OCI-LY3 (cell line): ENCODE measurements at regions not wholly inside any gene's neighbourhood (a gene's known extent, or its start where the extent isn't known, plus 50 kb on each side); places are given as distances from the start of the nearest gene placed in this dataset.

Source experiments
- H2AFZ ChIP-seq: fragments of 200-600, 300-600 bp; shearing (Covaris generic); 2 replicates; pipeline ENCODE4 v1.6.0; 2014; ENCODE audit warnings: antibody characterized with exemption, low read depth, low read length
- H3K27ac ChIP-seq: fragments of 200-600, 300-600 bp; sonication (generic); 2 replicates; pipeline ENCODE4 v1.5.1; 2014; ENCODE audit warnings: mild to moderate bottlenecking, low read length, moderate library complexity, mixed read lengths
- H3K27me3 ChIP-seq: fragments of 200-600, 300-600 bp; sonication (generic); 2 replicates; pipeline ENCODE4 v1.6.1; 2014; ENCODE audit warnings: low read depth, low read length, mixed read lengths
- H3K36me3 ChIP-seq: fragments of 200-600, 300-600 bp; sonication (generic); replicated peaks from 2 replicates; pipeline ENCODE3; 2014; ENCODE audit warnings: low read depth, low read length, mixed read lengths
- H3K4me1 ChIP-seq: fragments of 300-600, 200-600 bp; sonication (generic); 2 replicates; pipeline ENCODE4 v1.6.1; 2014; ENCODE audit warnings: low read length, mixed read lengths
- H3K4me2 ChIP-seq: fragments of 200-600, 300-600 bp; sonication (generic); 2 replicates; pipeline ENCODE4 v1.6.1; 2014; ENCODE audit warnings: low read length, mixed read lengths
- H3K4me3 ChIP-seq: fragments of 300-600, 200-600 bp; sonication (generic); 2 replicates; pipeline ENCODE4 v1.5.1; 2014; ENCODE audit warnings: antibody characterized with exemption, mild to moderate bottlenecking, low read length, moderate library complexity
- H3K79me2 ChIP-seq: fragments of 300-600, 200-600 bp; shearing (Covaris generic); 2 replicates; pipeline ENCODE4 v1.6.1; 2014; ENCODE audit warnings: mild to moderate bottlenecking, low read length, mixed read lengths
- H3K9ac ChIP-seq: fragments of 300-600, 200-600 bp; shearing (Covaris generic); 2 replicates; pipeline ENCODE4 v1.6.0; 2014; ENCODE audit warnings: mild to moderate bottlenecking, low read length, moderate library complexity
- H3K9me3 ChIP-seq: fragments of 200-600, 300-600 bp; shearing (Covaris generic); 2 replicates; pipeline ENCODE4 v1.6.1; 2014; ENCODE audit warnings: low read length, mixed read lengths; ENCODE audit not compliant: insufficient read depth
- H4K20me1 ChIP-seq: fragments of 200-600, 300-600 bp; sonication (generic); 2 replicates; pipeline ENCODE4 v1.6.1; 2016; ENCODE audit warnings: low read length, mixed read lengths; ENCODE audit not compliant: insufficient read depth
- CTCF ChIP-seq: fragments of 200-600, 300-600 bp; sonication (generic); IDR thresholded peaks from 2 replicates; pipeline ENCODE4 v1.5.1; 2014; ENCODE audit warnings: antibody characterized with exemption, low read length, low read depth
- EZH2phosphoT487 ChIP-seq: fragments of 200-600 bp; shearing (Covaris generic); IDR thresholded peaks from 2 replicates; pipeline ENCODE4 v1.6.1; 2018; ENCODE audit warnings: antibody characterized with exemption, mixed run types, low read depth

GRCh38 chr4:90027565-90027964 lies 99.6 kb upstream of the CCSER1 start:
- peak overlapping the region; percentile 53 for H3K4me2 ChIP-seq
- H3K27me3 ChIP-seq: no peaks in the 10 kb centered on the region
- peak overlapping the region; percentile 45 for H3K9ac ChIP-seq
- H3K27ac ChIP-seq: peak overlapping the region; percentile 73
- H3K4me3 ChIP-seq: peak overlapping the region; percentile 36
- H3K36me3 ChIP-seq: no peaks in the 10 kb centered on the region
- H3K79me2 ChIP-seq: no peaks in the 10 kb centered on the region
- H2AFZ ChIP-seq: 0 out of 2 replicates have a peak overlapping the region, but pooled peaks have one; percentile 18
- H3K9me3 ChIP-seq: no peaks in the 10 kb centered on the region
- no peak for TF ChIP-seq CTCF
- no peak for TF ChIP-seq EZH2phosphoT487
- no peaks in the 10 kb centered on the region for H4K20me1 ChIP-seq
- H3K4me1 ChIP-seq: peaks cover 58% of the 10 kb centered on the region

GRCh38 chr4:90028460-90028859 lies 98.7 kb upstream of the CCSER1 start:
- Histone ChIP-seq H3K4me1 (peaks cover 58% of the 10 kb centered on the region), H3K36me3 (no peaks in the 10 kb centered on the region), H3K27ac (peak overlapping the region; percentile 73), H3K4me2 (peak overlapping the region; percentile 49; the same call in 1 of the 2 replicates), H3K9me3 (no peaks in the 10 kb centered on the region), H2AFZ (no peak overlapping the region), H3K9ac (peak overlapping the region; percentile 38), H3K4me3 (no peak overlapping the region), H3K27me3 (no peaks in the 10 kb centered on the region), H4K20me1 (no peaks in the 10 kb centered on the region), H3K79me2 (no peaks in the 10 kb centered on the region)
- TF ChIP-seq CTCF (no peak), EZH2phosphoT487 (no peak)

GRCh38 chr4:90030202-90030601 lies 97.0 kb upstream of the CCSER1 start:
- peak overlapping the region; percentile 20; the same call in 1 of the 2 replicates for H3K4me2 ChIP-seq
- no peak overlapping the region for H3K27ac ChIP-seq
- no peak overlapping the region for H3K4me3 ChIP-seq
- H3K27me3 ChIP-seq: no peaks in the 10 kb centered on the region
- H2AFZ ChIP-seq: peak overlapping the region; percentile 24; the same call in 1 of the 2 replicates
- no peaks in the 10 kb centered on the region for H3K9me3 ChIP-seq
- no peak overlapping the region for H3K9ac ChIP-seq
- peaks cover 53% of the 10 kb centered on the region for H3K4me1 ChIP-seq
- H3K36me3 ChIP-seq: no peaks in the 10 kb centered on the region
- no peak for TF ChIP-seq EZH2phosphoT487
- TF ChIP-seq CTCF: no peak
- H4K20me1 ChIP-seq: no peaks in the 10 kb centered on the region
- H3K79me2 ChIP-seq: no peaks in the 10 kb centered on the region

GRCh38 chr4:90030953-90031352 lies 96.2 kb upstream of the CCSER1 start:
- no peaks in the 10 kb centered on the region for H4K20me1 ChIP-seq
- H3K27ac ChIP-seq: no peak overlapping the region
- H3K79me2 ChIP-seq: no peaks in the 10 kb centered on the region
- H3K36me3 ChIP-seq: no peaks in the 10 kb centered on the region
- peak overlapping the region; percentile 24; the same call in 1 of the 2 replicates for H2AFZ ChIP-seq
- TF ChIP-seq EZH2phosphoT487 (no peak), CTCF (peak; percentile 47)
- no peak overlapping the region for H3K9ac ChIP-seq
- H3K9me3 ChIP-seq: no peaks in the 10 kb centered on the region
- H3K4me2 ChIP-seq: no peak overlapping the region
- peaks cover 46% of the 10 kb centered on the region for H3K4me1 ChIP-seq
- H3K4me3 ChIP-seq: no peak overlapping the region
- H3K27me3 ChIP-seq: no peaks in the 10 kb centered on the region
